GM19455 (cell line): ENCODE measurements at regions not wholly inside any gene's neighbourhood (a gene's known extent, or its start where the extent isn't known, plus 50 kb on each side); places are given as distances from the start of the nearest gene placed in this dataset.

Source experiments
- ATAC-seq: cut with Tn5 transposase; IDR thresholded peaks from one replicate; pipeline ENCODE4 v1.9.1; 2021; ENCODE audit not compliant: unreplicated experiment

DNA sequence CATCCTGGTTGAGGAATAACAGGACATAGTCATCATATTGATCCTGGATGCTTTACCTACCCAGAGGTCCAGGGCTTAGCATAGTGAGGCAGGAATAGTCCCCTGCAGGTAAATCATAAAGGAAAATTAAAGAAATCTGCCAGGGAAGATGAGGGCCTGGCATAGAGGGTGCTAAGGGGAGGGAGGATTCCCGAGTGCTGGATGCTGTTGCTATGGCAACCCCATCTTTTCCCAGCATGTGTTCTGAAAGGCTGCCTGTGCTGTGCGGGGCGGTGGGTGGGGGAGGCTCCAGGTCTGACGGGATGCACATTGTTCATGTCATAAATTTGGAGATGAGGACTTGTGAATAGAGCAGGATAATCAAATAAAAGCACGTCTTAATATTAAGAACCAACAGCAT, 212.6 kb upstream of the PCSK2 start:
- ATAC-seq = no peak

DNA sequence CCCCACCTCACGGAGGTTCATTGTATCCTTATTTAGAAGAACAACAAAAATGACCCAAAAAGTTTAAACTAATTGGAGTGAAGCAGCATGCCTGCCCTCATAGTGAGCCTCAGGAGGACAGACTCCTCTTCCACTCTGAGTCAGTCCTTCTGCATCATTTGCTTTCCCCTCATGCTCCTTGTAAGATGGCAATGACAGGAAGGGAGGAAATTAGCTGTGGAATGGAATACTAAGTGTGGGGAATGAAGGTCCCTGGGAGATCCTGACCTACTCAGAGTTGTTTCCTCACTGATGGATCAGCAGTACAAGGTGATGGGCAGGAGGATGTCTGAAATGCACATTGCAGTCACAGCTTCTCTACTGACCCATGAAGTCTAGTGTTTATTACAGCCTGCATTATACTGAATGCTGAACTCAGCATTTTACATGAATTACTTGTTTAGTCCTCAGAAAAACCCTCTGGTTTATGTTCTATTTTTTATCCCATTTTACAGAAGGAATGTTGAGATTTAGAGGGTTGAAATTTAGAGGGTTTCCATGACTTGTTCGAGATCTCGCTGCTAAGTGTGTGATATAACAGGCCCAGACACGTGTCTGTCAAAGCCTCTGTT, 212.0 kb upstream of the PCSK2 start:
- no peak for ATAC-seq

- no peak for ATAC-seq
Measured at GRCh38 chr20:17017232-17017631, 209.6 kb upstream of the PCSK2 start.

GRCh38 chr20:17021481-17021880, 205.4 kb upstream of the PCSK2 start:
- no peak for ATAC-seq

GRCh38 chr20:17023036-17023435, 203.8 kb upstream of the PCSK2 start:
- ATAC-seq = no peak

- ATAC-seq = no peak
Measured at GRCh38 chr20:17023806-17024205, 203.0 kb upstream of the PCSK2 start.

DNA sequence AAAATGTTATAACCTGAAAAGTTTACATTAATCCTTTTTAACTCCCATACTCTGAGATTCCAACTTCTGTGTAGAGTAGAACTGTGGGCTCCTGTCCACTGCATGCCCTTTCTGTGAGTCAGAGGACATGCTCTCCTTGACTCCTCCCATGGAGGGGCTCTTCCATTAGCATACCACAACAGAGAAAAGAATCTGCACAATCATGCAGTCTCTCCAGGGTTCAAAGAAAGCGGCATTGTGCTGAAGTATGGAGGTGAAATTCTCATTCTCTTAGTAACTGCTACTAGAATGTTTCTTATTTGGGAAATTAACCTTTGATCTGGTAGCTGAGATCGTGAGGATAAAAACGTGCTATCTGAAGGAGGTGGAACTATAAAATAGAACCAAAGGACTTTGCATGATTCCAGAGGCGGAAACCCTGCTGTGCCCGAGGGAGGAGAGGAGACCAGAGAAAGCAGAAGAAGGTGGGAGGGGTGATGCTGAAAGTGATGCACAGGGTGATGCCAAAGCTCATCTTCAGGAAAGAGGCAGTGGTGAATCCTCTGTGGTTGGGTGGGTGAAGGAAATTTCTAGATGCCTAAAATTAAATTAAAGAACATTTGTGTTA, 202.2 kb upstream of the PCSK2 start:
- no peak for ATAC-seq

DNA sequence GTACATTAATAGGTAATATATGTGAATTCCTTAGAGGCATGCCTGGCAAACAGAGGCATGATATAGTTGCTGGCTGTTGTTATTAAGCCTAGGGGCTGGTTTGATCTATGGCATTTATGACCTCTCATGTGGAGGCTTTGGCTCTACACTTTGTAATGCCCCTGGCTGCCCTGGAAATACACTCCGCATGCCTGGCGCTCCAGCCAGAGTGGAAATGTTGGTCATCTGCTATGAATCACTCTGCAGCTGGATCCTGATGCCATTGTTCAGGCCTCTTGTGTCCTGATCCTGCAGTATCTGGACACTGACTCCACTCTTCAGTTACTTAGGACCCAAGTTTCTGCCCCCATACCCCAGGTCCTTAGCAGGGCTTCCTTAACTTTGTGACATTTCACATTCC, 200.5 kb upstream of the PCSK2 start:
- ATAC-seq = no peak

DNA sequence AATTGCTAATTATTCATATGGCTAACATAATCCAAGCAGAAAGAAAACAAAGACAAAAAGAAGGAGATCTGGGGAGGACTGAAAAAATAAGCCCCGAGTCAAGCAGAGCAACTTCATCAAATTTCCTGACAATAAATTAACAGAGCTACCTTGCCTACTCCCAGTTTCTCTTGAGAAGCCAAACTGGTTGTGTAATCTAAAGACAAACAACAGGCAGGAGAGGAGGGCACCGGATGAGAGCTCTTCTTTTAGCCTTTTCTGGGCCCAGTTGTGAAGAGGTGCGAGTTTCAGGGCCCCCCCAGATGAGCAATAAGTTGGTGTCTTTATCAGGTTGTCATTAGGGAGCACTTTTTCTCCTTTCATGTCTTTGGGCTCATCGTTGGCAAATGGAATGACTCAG, 197.1 kb upstream of the PCSK2 start:
- no peak for ATAC-seq

DNA sequence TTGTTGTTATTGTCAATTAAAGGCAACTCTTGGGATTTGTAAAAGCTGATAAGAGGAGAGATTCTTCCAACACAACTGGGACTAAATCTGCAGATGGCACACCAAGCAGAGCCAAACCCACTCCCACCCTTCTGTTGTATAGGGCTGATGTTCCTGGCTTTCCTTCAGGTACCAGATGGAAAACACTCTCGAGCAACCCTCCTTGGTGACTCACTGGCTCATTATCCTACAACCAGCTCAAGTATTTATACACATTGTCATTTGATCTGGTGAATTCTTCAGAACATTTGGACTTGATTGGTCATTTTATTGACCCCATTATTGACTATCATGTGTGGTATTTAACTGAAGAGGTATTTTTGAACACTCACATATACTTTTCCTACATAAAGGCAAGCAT, 190.3 kb upstream of the PCSK2 start:
- no peak for ATAC-seq

DNA sequence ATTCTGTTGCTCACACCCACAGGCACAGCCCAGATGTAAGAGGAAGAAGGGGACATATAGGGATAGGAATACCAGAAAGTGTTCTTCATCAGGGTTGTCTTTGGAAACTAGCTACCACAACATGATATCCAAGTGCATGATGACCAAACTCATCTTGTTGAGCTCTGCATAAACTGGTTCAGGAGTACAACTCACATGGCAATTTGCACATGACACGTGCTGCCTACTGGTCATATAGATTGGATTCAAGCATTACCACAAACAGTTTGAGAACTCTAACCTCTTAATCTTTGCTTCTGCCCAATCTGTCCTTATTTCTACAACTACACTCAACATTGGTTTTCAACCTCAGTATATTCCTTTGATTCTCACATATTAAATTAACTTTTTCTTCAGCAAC, 184.7 kb upstream of the PCSK2 start:
- ATAC-seq = no peak

DNA sequence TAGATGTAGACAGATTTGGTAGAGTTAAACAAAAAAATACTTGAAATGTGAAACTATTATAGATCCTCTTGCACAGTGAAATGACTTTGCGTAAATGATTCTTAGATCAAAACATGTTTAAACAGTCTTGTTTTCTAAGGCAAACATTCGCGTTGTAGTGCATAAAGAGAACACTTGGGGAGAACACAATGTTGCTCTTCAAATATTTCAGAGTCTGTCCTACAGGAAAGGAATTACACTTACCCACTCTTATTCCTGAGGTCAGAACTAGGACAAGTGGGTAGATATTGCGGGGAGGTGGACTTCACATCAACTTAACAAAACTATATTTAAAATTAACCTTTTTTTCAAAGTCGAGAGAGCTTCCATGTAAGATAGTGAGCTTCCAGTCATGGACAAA, 183.5 kb upstream of the PCSK2 start:
- no peak for ATAC-seq

- ATAC-seq = no peak
Measured at GRCh38 chr20:17044891-17045290, 181.9 kb upstream of the PCSK2 start.

GRCh38 chr20:17059465-17059864, 167.4 kb upstream of the PCSK2 start:
- no peak for ATAC-seq

DNA sequence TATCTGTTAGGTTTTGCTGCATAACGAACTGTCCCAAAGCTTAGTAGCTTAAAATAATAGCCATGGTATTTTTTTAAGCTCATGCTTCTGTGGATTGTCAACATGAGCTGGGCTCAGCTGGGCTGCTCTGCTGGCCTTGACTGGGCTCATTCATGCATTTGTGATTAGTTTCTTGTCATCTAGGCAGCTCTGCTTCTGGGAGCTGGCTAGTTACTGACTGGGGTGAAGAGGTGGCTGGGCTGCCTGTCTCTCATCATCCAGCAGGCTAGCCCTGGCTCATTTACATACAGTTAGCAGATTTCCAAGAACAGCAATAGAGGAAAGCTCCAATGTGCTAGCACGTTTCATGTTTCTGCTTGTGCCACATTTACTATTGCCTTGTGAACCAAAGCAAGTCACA, 165.1 kb upstream of the PCSK2 start:
- ATAC-seq = no peak

- no peak for ATAC-seq
Measured at GRCh38 chr20:17062712-17063111, 164.1 kb upstream of the PCSK2 start.

- ATAC-seq = no peak
Measured at GRCh38 chr20:17066902-17067301, 159.9 kb upstream of the PCSK2 start.

DNA sequence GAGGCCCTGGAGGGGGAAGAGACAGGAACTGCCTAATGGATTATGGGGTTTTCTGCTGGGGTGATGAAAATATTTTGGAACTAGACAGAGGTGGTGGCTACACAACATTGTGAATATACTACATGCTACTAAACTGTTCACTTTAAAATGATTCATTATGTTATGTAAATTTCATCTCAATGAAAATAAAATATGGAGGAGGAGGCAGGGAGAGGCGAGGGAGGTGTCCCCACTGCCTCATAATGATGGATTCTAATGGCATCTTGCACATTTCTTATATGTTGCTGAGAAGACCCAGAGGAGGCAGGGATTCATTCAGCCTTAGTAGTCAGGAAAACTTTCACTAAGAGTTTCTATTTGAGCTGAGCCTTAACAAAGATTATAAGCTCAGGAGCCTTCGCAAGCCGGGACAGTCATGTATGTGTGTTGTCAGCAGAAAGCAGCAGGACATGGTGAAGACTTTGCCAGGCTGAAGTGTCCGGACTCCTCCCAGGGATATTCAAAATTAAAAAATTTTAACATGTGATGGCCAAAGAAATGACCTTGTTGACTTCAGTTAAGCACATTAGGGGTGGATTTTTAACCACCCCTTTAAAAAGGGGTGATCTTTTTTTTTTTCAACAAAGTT, 158.6 kb upstream of the PCSK2 start:
- no peak for ATAC-seq

DNA sequence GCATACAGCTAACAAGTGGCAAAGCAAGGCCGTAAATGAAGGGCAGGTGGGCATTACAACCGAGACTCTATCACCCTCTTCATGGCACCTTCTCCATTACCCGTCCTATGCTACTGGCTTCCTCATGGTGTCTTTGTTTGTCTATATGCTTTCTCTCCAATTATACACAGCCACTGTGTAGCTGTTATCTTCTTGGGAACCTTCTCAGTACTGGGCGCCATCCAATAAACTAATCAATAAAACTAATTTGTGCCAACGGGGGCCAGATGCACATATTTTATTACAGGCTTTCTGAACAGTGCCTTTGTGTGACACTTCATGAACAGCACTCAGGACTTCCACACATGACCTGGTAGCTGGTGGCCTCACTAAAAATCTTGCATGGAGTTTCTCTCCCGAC, 149.8 kb upstream of the PCSK2 start:
- no peak for ATAC-seq

GRCh38 chr20:17083738-17084137, 143.1 kb upstream of the PCSK2 start:
- no peak for ATAC-seq

GRCh38 chr20:17084909-17085308, 141.9 kb upstream of the PCSK2 start:
- ATAC-seq = no peak

DNA sequence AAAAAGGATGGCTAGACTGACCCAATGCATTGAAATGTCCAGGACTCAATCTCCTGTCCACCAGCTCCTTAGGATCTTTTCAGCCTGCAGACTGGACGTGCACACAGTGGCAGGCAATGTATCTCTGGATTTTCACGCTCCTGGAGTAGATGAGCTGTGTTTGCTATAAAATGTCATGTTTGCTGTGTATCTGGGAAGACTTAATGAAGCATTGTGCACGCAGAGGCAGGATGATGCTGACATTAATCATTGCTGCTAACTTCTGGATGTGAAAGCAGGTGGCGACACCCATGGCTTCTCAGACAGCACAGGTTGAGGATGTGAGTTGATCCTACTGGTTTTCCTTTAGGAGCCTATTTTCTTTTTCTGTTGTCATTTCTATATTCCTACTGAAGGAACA, 133.1 kb upstream of the PCSK2 start:
- no peak for ATAC-seq

DNA sequence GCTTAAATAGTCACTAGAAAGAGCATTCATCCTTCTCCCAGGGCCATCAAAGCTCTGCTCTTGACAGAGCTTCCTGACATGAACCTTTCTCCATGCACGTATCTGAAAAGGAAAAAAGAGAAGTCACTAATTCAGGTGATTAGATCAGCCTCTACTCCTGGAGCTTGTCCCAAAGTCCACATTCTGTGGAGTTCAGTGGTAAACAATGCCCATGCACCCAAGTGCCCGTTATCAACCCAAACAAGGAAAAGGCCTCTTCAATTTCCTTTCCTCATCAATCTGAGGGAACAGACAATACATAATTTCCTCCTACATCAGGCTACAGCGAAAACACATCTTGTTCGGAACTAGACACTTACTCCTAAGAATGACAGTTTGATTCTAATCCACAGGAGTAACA, 129.2 kb upstream of the PCSK2 start:
- ATAC-seq = no peak
